ENCODE measurements at regions not wholly inside any gene's neighbourhood (a gene's known extent, or its start where the extent isn't known, plus 50 kb on each side); places are given as distances from the start of the nearest gene placed in this dataset.

DNA sequence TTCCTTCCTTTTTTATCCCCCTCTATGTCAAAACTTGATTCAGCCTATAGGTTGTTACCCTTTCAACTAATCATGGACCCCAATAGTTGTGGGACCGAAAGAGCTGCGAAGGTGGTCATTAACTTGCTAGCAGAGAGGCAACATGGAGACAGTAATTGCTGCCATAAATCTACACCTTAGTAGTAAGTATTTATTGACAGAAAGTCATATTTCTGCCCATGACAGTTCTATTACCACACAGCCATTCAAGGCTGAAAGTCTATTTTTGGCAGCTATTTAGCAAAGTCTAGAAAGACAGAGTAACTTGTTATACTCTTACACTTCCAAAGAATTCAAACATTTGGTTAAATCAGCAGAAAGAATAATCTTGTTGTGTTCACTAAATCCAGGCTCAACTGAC is 236.2 kb downstream of the PRELID2 start:
- H3K27me3 Mint-ChIP-seq (ENCODE audit: low read depth), result no peaks in the 10 kb centered on the region
- no peaks in the 10 kb centered on the region for H3K4me1 Mint-ChIP-seq

DNA sequence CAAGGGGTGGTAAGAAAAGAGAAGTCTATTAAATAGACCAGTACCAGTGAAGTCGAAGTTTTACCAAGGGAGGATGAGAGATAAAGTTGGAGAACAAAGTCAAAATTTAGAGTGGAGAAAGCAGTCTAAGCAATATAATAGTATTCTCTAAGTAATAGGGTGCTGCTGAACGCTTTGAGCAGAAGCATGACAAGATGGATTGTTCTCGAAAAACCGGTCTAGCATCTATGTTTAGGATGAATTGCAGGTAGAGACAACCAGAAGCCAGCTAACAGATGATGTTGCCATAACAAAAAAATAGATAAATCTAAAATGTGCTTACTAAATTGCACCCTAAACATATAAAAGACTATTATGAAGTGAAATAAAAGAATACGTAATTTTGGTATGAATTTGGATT is 237.0 kb downstream of the PRELID2 start:
- H3K9me3 Mint-ChIP-seq, result no peaks in the 10 kb centered on the region
- H3K36me3 Mint-ChIP-seq (ENCODE audit: low read depth), result no peaks in the 10 kb centered on the region
- no peaks in the 10 kb centered on the region for H3K27me3 Mint-ChIP-seq (ENCODE audit: low read depth)
- no peak for DNase-seq (ENCODE audit: low read depth, low spot score)
- TF ChIP-seq CTCF (conservative IDR thresholded peaks at IDR 0.05), result no peak
- H3K4me1 Mint-ChIP-seq, result no peaks in the 10 kb centered on the region
- H3K4me3 Mint-ChIP-seq, result no peak overlapping the region
- no peak overlapping the region for H3K27ac Mint-ChIP-seq (ENCODE audit: unreplicated experiment)

More for the DNA sequence above, 236.2 kb downstream of the PRELID2 start:
- no peaks in the 10 kb centered on the region for H3K9me3 Mint-ChIP-seq
- TF ChIP-seq CTCF (conservative IDR thresholded peaks at IDR 0.05), result no peak
- H3K4me3 Mint-ChIP-seq, result no peak overlapping the region
- DNase-seq (ENCODE audit: low read depth, low spot score), result no peak
- no peaks in the 10 kb centered on the region for H3K36me3 Mint-ChIP-seq (ENCODE audit: low read depth)
- H3K27ac Mint-ChIP-seq (ENCODE audit: unreplicated experiment), result no peak overlapping the region

GRCh38 chr5:145591578-145591977 is 243.6 kb downstream of the PRELID2 start:
- no peak for TF ChIP-seq CTCF (conservative IDR thresholded peaks at IDR 0.05)
- H3K9me3 Mint-ChIP-seq, result no peaks in the 10 kb centered on the region
- no peaks in the 10 kb centered on the region for H3K27me3 Mint-ChIP-seq (ENCODE audit: low read depth)
- H3K27ac Mint-ChIP-seq (ENCODE audit: unreplicated experiment), result no peak overlapping the region
- H3K4me3 Mint-ChIP-seq, result no peak overlapping the region
- no peaks in the 10 kb centered on the region for H3K36me3 Mint-ChIP-seq (ENCODE audit: low read depth)
- H3K4me1 Mint-ChIP-seq, result no peaks in the 10 kb centered on the region
- DNase-seq (ENCODE audit: low read depth, low spot score), result no peak

DNA sequence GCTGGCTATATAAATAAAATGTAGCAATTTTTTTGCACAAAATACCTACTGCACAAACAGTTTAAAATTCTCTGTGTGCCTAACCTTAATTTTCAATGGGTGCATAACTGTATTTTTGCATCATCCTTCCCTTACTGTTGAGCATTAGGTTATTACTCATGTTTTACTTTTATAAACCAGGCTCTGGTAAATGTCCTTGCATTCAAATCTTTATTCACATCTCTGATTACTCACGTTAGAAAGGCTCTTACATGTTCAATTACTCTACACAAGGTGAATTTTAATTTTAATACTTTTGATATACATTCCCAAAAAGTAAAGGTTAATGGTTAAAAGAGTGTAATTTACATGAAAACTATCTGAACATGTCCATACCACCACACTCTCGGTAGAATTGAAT is 246.1 kb downstream of the PRELID2 start:
- Mint-ChIP-seq H3K27ac (ENCODE audit: unreplicated experiment) (no peak overlapping the region), H3K4me3 (no peak overlapping the region), H3K36me3 (ENCODE audit: low read depth) (no peaks in the 10 kb centered on the region), H3K9me3 (peaks cover 2% of the 10 kb centered on the region), H3K27me3 (ENCODE audit: low read depth) (no peaks in the 10 kb centered on the region), H3K4me1 (no peaks in the 10 kb centered on the region)
- no peak for TF ChIP-seq CTCF (conservative IDR thresholded peaks at IDR 0.05)
- DNase-seq (ENCODE audit: low read depth, low spot score), result no peak

GRCh38 chr5:145588558-145588957 is 246.6 kb downstream of the PRELID2 start:
- Mint-ChIP-seq H3K36me3 (ENCODE audit: low read depth) (no peaks in the 10 kb centered on the region), H3K27ac (ENCODE audit: unreplicated experiment) (no peak overlapping the region), H3K4me3 (no peak overlapping the region), H3K9me3 (peaks cover 4% of the 10 kb centered on the region), H3K4me1 (no peaks in the 10 kb centered on the region), H3K27me3 (ENCODE audit: low read depth) (no peaks in the 10 kb centered on the region)
- DNase-seq (ENCODE audit: low read depth, low spot score), result no peak
- TF ChIP-seq CTCF (conservative IDR thresholded peaks at IDR 0.05), result no peak

DNA sequence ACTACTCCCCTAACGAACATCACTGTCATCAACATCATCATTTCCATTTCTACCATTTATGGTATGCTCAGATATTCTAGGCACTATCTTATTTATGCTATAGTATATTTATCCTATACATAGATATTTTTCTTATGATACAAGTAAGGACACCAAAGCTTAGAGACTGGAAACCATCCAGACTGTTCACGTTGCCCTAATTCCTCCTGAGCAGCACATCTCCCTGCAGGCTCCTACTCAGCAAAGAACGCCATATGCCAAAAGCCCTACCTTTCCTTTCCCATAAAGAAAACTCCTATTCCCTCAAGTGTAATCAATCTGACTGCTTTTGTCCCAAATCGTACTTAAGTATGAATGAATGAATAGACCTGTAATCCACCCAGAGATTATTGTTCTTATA is 247.0 kb downstream of the PRELID2 start:
- DNase-seq (ENCODE audit: low read depth, low spot score), result no peak
- Mint-ChIP-seq H3K4me3 (no peak overlapping the region), H3K36me3 (ENCODE audit: low read depth) (no peaks in the 10 kb centered on the region), H3K27ac (ENCODE audit: unreplicated experiment) (no peak overlapping the region), H3K9me3 (peaks cover 4% of the 10 kb centered on the region), H3K27me3 (ENCODE audit: low read depth) (no peaks in the 10 kb centered on the region), H3K4me1 (no peaks in the 10 kb centered on the region)
- no peak for TF ChIP-seq CTCF (conservative IDR thresholded peaks at IDR 0.05)
